ENCODE measurements at regions not wholly inside any gene's neighbourhood (a gene's known extent, or its start where the extent isn't known, plus 50 kb on each side); places are given as distances from the start of the nearest gene placed in this dataset.
"Not testable (repeated sequence)": the region's sequence is repeated elsewhere in the genome, so short reads cannot be mapped to it uniquely, and the experiment has no call there.

GRCh38 chr6:112606656-112607435, 259.7 kb downstream of the RFPL4B start:
- ChIA-PET POLR2A (no interaction called here), CTCF (no interaction called here)
- TF ChIP-seq EZH2 (IDR thresholded peaks at IDR 0.05; ENCODE audit: borderline replicate concordance, low read depth, low read length, severe bottlenecking) (no peak), FOS (IDR thresholded peaks at IDR 0.05; ENCODE audit: borderline replicate concordance, insufficient read depth, low read length) (no peak), JUN (IDR thresholded peaks at IDR 0.05; ENCODE audit: borderline replicate concordance, insufficient read depth, insufficient read length, low read depth) (no peak), MAX (IDR thresholded peaks at IDR 0.05; ENCODE audit: insufficient read depth, insufficient read length) (no peak), POLR2AphosphoS5 (IDR thresholded peaks at IDR 0.05; ENCODE audit: insufficient read depth, low read depth, low read length) (no peak), CTCF (IDR thresholded peaks at IDR 0.05; ENCODE audit: extremely low read depth in 1 of 2, insufficient read depth in 1 of 2, low read depth in 1 of 2, low read length in 2 of 2) (no peak), POLR2A (IDR thresholded peaks at IDR 0.05; ENCODE audit: low read depth, low read length) (no peak), GATA2 (IDR thresholded peaks at IDR 0.05; ENCODE audit: insufficient read depth, insufficient read length, low read depth, low read length) (no peak), MYC (IDR thresholded peaks at IDR 0.05; ENCODE audit: low read depth, low read length) (no peak)
- no peak overlapping the region for H3K4me2 ChIP-seq (ENCODE audit: insufficient read depth, low read length)
- dilution Hi-C loops (cut with MboI; ENCODE audit: extremely low pct_ligation_motif_present, low sequenced_read_pairs): no loop called here
- H3K9me1 ChIP-seq (replicated peaks; ENCODE audit: control insufficient read depth, extremely low read depth, insufficient read depth, low read length): no peaks in the 10 kb centered on the region
- H2AFZ ChIP-seq (ENCODE audit: low read depth, low read length): no peak overlapping the region
- no peaks in the 10 kb centered on the region for H3K27me3 ChIP-seq (ENCODE audit: control insufficient read depth in 2 of 2, insufficient read depth in 2 of 2, low read length in 2 of 2)
- no peak overlapping the region for H3K27ac ChIP-seq (ENCODE audit: insufficient read depth, low read depth, low read length)
- BruUV-seq (replicated peaks): no TSS peak
- H3K79me2 ChIP-seq (ENCODE audit: control insufficient read depth, insufficient read depth, low read length): no peaks in the 10 kb centered on the region
- no peaks in the 10 kb centered on the region for H3K9me3 ChIP-seq (replicated peaks; ENCODE audit: control insufficient read depth, insufficient read depth, low read length)
- intact Hi-C loops (cut with micrococcal nuclease): no loop called here
- DNase-seq (ENCODE audit: low read depth, low spot score) (peak; percentile 3), FAIRE-seq (no peak)
- no peaks in the 10 kb centered on the region for H3K36me3 ChIP-seq (ENCODE audit: control insufficient read depth in 2 of 2, extremely low read depth in 1 of 2, insufficient read depth in 2 of 2, low read length in 2 of 2)
- no peaks in the 10 kb centered on the region for H4K20me1 ChIP-seq (replicated peaks; ENCODE audit: control insufficient read depth, extremely low read depth, insufficient read depth, low read length)
- H3K4me3 ChIP-seq (replicated peaks in 1 of 3; ENCODE audit: insufficient read depth in 1 of 3, low read depth in 1 of 3, low read length in 3 of 3): no peak overlapping the region
- no peak overlapping the region for H3K9ac ChIP-seq (replicated peaks; ENCODE audit: extremely low read depth, insufficient read depth, low read length)
- no peaks in the 10 kb centered on the region for H3K4me1 ChIP-seq (ENCODE audit: control insufficient read depth, extremely low read depth, insufficient read depth, low read length)

GRCh38 chr6:112608925-112609324, 261.8 kb downstream of the RFPL4B start:
- CTCF ChIA-PET; H3K36me3 ChIP-seq (ENCODE audit: control insufficient read depth in 2 of 2, extremely low read depth in 1 of 2, insufficient read depth in 2 of 2, low read length in 2 of 2); FAIRE-seq; H3K27me3 ChIP-seq (ENCODE audit: control insufficient read depth in 2 of 2, insufficient read depth in 2 of 2, low read length in 2 of 2); H3K4me3 ChIP-seq (replicated peaks in 1 of 3; ENCODE audit: insufficient read depth in 1 of 3, low read depth in 1 of 3, low read length in 3 of 3); DNase-seq (ENCODE audit: low read depth, low spot score); H3K79me2 ChIP-seq (ENCODE audit: control insufficient read depth, insufficient read depth, low read length); H4K20me1 ChIP-seq (replicated peaks; ENCODE audit: control insufficient read depth, extremely low read depth, insufficient read depth, low read length); dilution Hi-C loops (cut with MboI; ENCODE audit: extremely low pct_ligation_motif_present, low sequenced_read_pairs); H3K4me1 ChIP-seq (ENCODE audit: control insufficient read depth, extremely low read depth, insufficient read depth, low read length); H3K9me1 ChIP-seq (replicated peaks; ENCODE audit: control insufficient read depth, extremely low read depth, insufficient read depth, low read length); BruUV-seq (replicated peaks); H2AFZ ChIP-seq (ENCODE audit: low read depth, low read length); H3K27ac ChIP-seq (ENCODE audit: insufficient read depth, low read depth, low read length); POLR2A ChIA-PET; H3K9me3 ChIP-seq (replicated peaks; ENCODE audit: control insufficient read depth, insufficient read depth, low read length); H3K4me2 ChIP-seq (ENCODE audit: insufficient read depth, low read length); intact Hi-C loops (cut with micrococcal nuclease); H3K9ac ChIP-seq (replicated peaks; ENCODE audit: extremely low read depth, insufficient read depth, low read length): not testable (repeated sequence)

Data from endothelial cell of umbilical vein (primary cell).